Heart left ventricle (tissue), 13 donors: ENCODE measurements at regions not wholly inside any gene's neighbourhood (a gene's known extent, or its start where the extent isn't known, plus 50 kb on each side); places are given as distances from the start of the nearest gene placed in this dataset.

ENCODE experiments used
- POLR2A ChIP-seq, 2 donors: fragments of 450-650 bp; IDR thresholded peaks; one replicate each; pipeline ENCODE4 v1.6.1; 2017; ENCODE audit warnings: antibody characterized with exemption in 2 of 2, mild to moderate bottlenecking in 2 of 2, moderate library complexity in 2 of 2
- TF ChIP-seq, protein P1 (sequence below), 12 donors: fragments of 200-600 bp; sonication (generic) in 4 of 12; IDR thresholded peaks; one replicate each; pipeline versions ENCODE4 v1.5.0 to v1.8.0; 2018 to 2022; ENCODE audit warnings: antibody characterized with exemption in 12 of 12, mild to moderate bottlenecking in 5 of 12
- donor health status: ischemic (EF 13 %, LVEDD 7.1; RV severe dilation, severe dysfunction).
- donor health status: DM: no; HTN: yes; CAD: no.
- donor health status: DM: no; HTN: no; CAD: no.
- donor health status: ischemic (EF 25% LVEDD 6.9; RV normal size, moderate dysfunction).
- donor health status: ischemic (EF 25% LVEDD 5.7; RV mildly dilated, moderate dysfunction).
- donor health status: ischemic (EF 35%, LVEDD 5.7; RV mildly dilated, moderate dysfunction).
- donor health status: nonischemic (EF 11% LVEDD 7.7; RV severe dilation, severe dysfunction).
- donor health status: DM: yes; HTN: yes; CAD: no.
- donor health status: PGD.
- donor health status: ischemic (EF 29% LVEDD 5.4; RV normal size, mild dysfunction).
- donor health status: nonischemic (EF 23%, LVEDD 6.1; RV moderate dilation, normal function).

DNA sequence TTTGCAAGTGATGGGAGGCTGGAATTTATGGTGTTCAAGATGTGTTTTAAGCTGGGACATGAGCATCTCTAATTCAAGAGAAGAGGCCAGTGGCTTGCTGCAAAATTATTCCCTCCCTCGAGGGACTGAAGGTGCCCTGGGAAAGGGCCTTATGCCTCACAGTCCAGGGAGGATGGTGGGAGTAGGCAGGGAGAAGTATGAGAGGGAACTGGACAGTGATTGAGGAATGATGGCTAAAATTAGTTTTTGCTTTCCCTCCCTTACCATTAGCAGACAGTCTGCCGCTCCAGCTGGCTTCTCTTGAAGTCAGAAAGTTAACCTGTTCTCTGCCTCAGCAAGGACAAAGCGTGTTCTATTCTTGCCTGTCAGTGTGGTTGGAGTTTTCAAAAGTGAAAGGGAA lies 139.8 kb upstream of the SEMA6D start:
- TF ChIP-seq POLR2A (IDR thresholded peaks at IDR 0.05): no peak
- TF ChIP-seq, protein P1, sequence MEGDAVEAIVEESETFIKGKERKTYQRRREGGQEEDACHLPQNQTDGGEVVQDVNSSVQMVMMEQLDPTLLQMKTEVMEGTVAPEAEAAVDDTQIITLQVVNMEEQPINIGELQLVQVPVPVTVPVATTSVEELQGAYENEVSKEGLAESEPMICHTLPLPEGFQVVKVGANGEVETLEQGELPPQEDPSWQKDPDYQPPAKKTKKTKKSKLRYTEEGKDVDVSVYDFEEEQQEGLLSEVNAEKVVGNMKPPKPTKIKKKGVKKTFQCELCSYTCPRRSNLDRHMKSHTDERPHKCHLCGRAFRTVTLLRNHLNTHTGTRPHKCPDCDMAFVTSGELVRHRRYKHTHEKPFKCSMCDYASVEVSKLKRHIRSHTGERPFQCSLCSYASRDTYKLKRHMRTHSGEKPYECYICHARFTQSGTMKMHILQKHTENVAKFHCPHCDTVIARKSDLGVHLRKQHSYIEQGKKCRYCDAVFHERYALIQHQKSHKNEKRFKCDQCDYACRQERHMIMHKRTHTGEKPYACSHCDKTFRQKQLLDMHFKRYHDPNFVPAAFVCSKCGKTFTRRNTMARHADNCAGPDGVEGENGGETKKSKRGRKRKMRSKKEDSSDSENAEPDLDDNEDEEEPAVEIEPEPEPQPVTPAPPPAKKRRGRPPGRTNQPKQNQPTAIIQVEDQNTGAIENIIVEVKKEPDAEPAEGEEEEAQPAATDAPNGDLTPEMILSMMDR (IDR thresholded peaks at IDR 0.05): no peak
